WERI-Rb-1 (cell line): ENCODE measurements at regions not wholly inside any gene's neighbourhood (a gene's known extent, or its start where the extent isn't known, plus 50 kb on each side); places are given as distances from the start of the nearest gene placed in this dataset.

ENCODE experiments used
- DNase-seq: peaks from one replicate; pipeline ENCODE4 v3.0.0-alpha.2; 2020
- H3K27ac ChIP-seq: fragments of 250-450 bp; sonication (Bioruptor Pico); 2 replicates; pipeline ENCODE4 v1.5.1; 2020; ENCODE audit warnings: mild to moderate bottlenecking, moderate library complexity
- H3K27me3 ChIP-seq: fragments of 250-450 bp; sonication (Bioruptor Pico); 2 replicates; pipeline ENCODE4 v1.5.1; 2021; ENCODE audit warnings: mild to moderate bottlenecking, low read depth, moderate library complexity; ENCODE audit not compliant: insufficient read depth, severe bottlenecking
- H3K36me3 ChIP-seq: fragments of 250-450 bp; sonication (Bioruptor Pico); 2 replicates; pipeline ENCODE4 v1.5.1; 2020; ENCODE audit warnings: mild to moderate bottlenecking, moderate library complexity
- H3K4me3 ChIP-seq: 2 replicates; pipeline ENCODE4 v1.5.1; 2011; ENCODE audit warnings: low read depth, mild to moderate bottlenecking, control low read depth, low read length
- H3K9me3 ChIP-seq: fragments of 250-450 bp; sonication (Bioruptor Pico); 2 replicates; pipeline ENCODE4 v1.5.1; 2021; ENCODE audit warnings: mild to moderate bottlenecking, moderate library complexity; ENCODE audit not compliant: severe bottlenecking
- CTCF ChIP-seq: IDR thresholded peaks from 2 replicates; pipeline ENCODE4 v1.5.1; 2011; ENCODE audit warnings: low read depth, mild to moderate bottlenecking, control low read depth, inconsistent platforms, low read length

GRCh38 chr15:98383571-98383970 is 264.8 kb upstream of the IGF1R start:
- H3K36me3 ChIP-seq = no peaks in the 10 kb centered on the region
- no peak overlapping the region for H3K4me3 ChIP-seq
- H3K27me3 ChIP-seq = peaks cover 50% of the 10 kb centered on the region
- H3K27ac ChIP-seq = no peak overlapping the region
- no peak for TF ChIP-seq CTCF
- peaks cover 3% of the 10 kb centered on the region for H3K9me3 ChIP-seq
- no peak for DNase-seq

- H3K4me3 ChIP-seq = no peak overlapping the region
- no peak overlapping the region for H3K27ac ChIP-seq
- no peak for TF ChIP-seq CTCF
- no peaks in the 10 kb centered on the region for H3K9me3 ChIP-seq
- no peak for DNase-seq
- H3K36me3 ChIP-seq = no peaks in the 10 kb centered on the region
- peaks cover 56% of the 10 kb centered on the region for H3K27me3 ChIP-seq
These were observed 263.9 kb upstream of the IGF1R start for GRCh38 chr15:98384328-98385029.

- Histone ChIP-seq H3K4me3 (no peak overlapping the region), H3K27me3 (peaks cover 69% of the 10 kb centered on the region), H3K36me3 (no peaks in the 10 kb centered on the region), H3K27ac (no peak overlapping the region), H3K9me3 (no peaks in the 10 kb centered on the region)
- TF ChIP-seq CTCF = no peak
- no peak for DNase-seq
These were observed 262.5 kb upstream of the IGF1R start for GRCh38 chr15:98385752-98386381.

GRCh38 chr15:98386561-98386960 is 261.8 kb upstream of the IGF1R start:
- Histone ChIP-seq H3K36me3 (no peaks in the 10 kb centered on the region), H3K4me3 (no peak overlapping the region), H3K9me3 (no peaks in the 10 kb centered on the region), H3K27me3 (peaks cover 76% of the 10 kb centered on the region), H3K27ac (no peak overlapping the region)
- TF ChIP-seq CTCF = no peak
- no peak for DNase-seq

GRCh38 chr15:98387866-98388265 is 260.5 kb upstream of the IGF1R start:
- Histone ChIP-seq H3K27ac (no peak overlapping the region), H3K4me3 (no peak overlapping the region), H3K27me3 (peaks cover 89% of the 10 kb centered on the region), H3K36me3 (no peaks in the 10 kb centered on the region), H3K9me3 (no peaks in the 10 kb centered on the region)
- TF ChIP-seq CTCF = no peak
- DNase-seq = no peak
